Activated CD4-positive, alpha-beta T cell treated with anti-CD3 and anti-CD28 coated beads for 48 hours (primary cell): ENCODE measurements at regions not wholly inside any gene's neighbourhood (a gene's known extent, or its start where the extent isn't known, plus 50 kb on each side); places are given as distances from the start of the nearest gene placed in this dataset.
A peak's percentile ranks its signal among the peaks of the same experiment; 100 is the strongest.
"Not testable (repeated sequence)": the region's sequence is repeated elsewhere in the genome, so short reads cannot be mapped to it uniquely, and the experiment has no call there.

Experiments used
- DNase-seq: peaks from one replicate; pipeline ENCODE4 v3.0.0-alpha.2; 2020

GRCh38 chr7:131957338-131958020 lies 401.1 kb upstream of the PODXL start:
- no peak for DNase-seq

DNA sequence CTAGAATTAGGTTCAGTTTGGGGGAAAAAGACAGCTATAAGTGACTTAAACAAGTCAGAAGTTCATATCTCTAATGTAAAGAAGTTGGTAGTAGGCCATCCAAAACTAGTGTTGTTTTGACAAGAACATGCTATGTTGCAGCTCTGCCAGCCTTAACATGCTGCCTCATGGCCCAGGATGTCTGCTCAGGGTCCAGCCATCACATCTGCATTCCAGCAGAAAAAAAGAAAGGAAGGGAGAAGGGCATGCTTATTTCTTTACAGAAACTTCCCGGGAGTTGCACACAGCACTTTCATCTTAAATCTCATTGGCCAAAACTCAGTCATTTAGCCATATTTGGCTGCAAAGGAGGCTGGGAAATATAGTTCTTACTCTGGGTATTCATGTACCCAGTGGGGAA lies 400.4 kb upstream of the PODXL start:
- no peak for DNase-seq

DNA sequence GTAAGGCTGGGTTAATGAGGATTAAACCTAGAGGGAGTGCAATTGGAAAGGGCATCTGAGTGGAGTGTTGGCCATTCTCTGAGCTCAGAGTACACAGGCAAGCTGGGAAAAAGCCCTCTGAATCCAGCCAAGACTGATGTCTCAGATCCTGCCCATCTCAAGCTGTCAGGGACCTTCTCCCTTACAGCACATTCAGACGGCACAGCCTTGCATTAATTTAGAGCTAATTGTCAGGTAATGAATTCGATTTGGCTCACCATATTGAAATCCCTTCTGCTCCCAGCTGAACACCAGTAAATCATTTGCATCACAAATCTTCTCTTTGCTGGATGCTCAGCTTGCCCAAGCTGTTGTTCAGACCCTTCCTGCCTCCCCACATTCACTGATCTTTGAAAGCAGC lies 399.3 kb upstream of the PODXL start:
- no peak for DNase-seq

DNA sequence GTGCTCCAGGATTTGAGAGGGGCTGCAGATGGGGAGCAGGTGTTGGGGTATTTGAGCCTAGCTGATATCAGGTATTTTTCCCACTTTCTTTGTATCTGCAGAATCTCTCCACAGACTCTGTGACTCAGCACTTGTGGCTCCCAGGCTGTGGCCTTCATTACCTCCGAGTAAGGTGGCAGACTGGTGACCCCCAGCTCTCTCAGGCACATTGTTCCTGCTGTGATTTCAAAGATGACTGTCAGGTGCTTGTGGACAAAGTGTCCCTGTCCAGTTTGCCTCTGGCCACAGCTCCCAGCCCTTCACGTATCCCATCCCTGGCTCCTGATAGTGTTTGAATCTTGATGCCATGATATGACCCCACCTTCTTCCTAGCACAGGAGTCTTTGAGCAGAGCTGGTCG lies 396.8 kb upstream of the PODXL start:
- no peak for DNase-seq

DNA sequence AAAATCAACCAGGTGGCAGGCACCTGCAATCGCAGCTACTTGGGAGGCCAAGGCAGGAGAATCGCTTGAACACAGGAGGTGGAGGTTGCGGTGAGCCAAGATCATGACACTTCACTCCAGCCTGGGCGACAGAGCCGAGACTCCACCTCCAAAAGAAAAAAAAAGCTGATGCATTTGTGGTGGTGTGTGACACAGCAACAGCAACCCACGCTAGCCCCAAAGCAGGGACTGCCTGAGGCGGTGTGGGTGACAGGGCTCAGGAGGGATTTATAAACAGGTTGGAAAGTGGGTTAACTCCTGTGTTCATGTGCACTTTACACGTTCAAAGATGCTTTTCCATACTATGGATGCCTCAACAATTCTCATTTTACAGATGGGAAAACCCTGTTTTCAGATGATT lies 395.9 kb upstream of the PODXL start:
- DNase-seq = no peak

DNA sequence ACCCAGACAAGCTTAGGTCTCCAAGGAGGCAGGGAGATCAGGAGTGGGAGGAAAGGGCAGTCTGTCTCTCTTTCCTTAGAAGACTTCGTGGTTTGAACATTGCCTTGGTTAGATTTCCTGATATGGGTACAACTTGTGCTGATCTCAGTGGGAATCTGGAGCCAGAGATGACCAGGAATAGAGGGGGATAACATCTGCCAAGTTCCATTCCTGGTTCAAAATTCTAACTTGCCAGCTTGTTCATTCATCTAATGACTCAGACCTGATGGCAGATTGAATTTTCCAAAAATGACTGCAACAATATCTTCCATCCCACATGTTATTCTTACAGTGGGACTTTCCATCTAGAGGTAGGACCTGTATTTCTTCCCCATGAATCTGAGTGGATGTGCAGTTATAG lies 394.3 kb upstream of the PODXL start:
- no peak for DNase-seq

DNA sequence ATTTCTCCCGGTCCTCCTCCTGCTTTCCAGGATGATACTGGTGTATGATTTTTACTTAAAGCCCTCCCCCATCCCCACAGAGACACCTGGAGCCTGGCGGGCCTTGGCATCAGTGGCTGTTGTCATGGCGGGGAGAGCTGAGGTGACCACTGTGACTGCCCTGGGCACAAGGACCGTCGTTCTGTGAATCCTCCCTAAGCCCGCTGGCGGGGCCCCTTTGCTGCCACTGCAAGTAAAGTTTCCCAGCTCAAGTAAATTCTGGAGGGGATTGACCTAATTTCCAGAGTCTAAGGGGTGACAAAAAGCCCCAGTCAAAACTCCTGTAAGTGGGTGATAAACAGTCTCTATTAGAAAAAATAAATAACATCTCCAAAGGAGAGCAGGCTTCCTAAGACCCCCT lies 393.2 kb upstream of the PODXL start:
- no peak for DNase-seq

GRCh38 chr7:131948434-131949053 lies 392.1 kb upstream of the PODXL start:
- no peak for DNase-seq

GRCh38 chr7:131947661-131948060 lies 391.2 kb upstream of the PODXL start:
- no peak for DNase-seq

GRCh38 chr7:131945957-131946544 lies 389.6 kb upstream of the PODXL start:
- DNase-seq = no peak

DNA sequence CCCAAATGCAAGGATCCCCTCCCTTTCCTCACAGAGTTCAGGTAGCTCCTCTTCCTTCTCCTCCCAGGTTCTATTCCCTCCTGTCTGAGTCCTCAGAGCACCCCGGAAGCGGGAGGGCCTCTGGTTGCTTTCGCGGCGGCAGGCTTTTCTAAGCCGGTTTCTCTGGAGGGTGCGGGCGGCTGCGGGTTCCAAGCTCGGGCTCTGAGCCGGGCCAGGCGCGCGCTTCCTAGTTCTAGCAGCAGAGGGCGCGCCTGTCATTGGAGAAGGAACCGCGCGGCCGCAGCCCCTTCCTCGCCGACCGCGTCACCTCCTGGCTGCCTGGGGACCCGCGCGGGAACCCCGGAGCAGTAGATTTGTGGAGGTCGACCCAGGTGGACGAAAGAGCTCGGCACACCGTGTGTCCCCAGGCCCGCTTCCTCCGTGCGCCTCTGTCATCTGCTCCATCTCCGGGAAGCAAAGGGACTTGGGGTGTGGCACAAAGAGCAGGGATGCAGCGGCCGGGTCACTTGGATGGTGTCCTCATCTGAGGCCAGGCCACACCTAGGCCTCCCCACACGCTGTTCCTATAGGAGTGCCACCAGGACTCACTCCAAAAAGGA lies 389.0 kb upstream of the PODXL start:
- DNase-seq = peak; percentile 55

DNA sequence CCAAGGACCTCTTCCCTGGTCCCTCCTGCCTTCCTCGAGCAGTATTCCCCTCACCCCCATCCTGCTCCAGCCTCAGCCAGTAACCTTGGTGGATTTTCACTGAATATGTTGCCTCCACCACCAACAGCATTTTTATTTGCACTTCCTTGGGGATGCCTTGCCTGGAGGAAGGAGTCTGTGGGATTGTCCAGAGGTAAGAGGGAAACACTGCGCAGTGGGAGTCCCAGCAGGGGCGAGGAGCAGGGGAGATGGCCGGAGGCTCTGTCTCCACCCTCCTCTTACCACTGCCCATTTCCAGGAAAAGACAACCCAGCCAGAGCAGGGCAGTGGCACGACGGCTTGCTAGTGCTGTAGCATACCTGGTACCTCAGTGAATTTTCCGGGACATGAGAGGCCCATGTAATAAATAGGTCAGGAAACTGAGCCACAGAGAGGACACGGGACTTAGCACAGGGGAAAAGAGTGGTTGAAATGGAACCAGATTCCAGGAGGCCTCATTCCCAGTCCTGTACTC lies 388.2 kb upstream of the PODXL start:
- DNase-seq = no peak

DNA sequence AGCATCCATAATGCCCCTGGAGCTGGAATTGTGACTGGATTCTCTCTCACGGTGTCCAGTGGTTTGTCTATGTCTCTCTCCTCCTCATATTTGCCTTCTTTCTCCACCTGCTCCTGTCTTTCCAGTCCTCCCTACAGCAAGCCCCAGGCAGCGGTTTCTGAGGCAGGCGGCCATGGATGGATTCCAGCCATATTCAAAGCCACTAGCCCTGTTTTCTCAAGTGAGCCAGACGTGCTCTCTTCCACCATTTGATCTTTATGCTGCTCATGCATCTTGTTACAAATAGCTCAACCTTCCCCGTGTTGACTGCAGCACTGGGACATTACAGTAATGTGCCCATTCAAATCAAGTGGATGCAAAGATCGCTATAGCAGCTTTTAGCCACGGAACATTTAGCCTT lies 387.2 kb upstream of the PODXL start:
- DNase-seq = no peak

- no peak for DNase-seq
These were observed 386.8 kb upstream of the PODXL start for GRCh38 chr7:131943211-131943610.

GRCh38 chr7:131942287-131943150 lies 386.1 kb upstream of the PODXL start:
- no peak for DNase-seq

GRCh38 chr7:131941291-131941690 lies 384.9 kb upstream of the PODXL start:
- DNase-seq = no peak

GRCh38 chr7:131940621-131941165 lies 384.3 kb upstream of the PODXL start:
- no peak for DNase-seq

GRCh38 chr7:131938788-131939187 lies 382.4 kb upstream of the PODXL start:
- DNase-seq = not testable (repeated sequence)

DNA sequence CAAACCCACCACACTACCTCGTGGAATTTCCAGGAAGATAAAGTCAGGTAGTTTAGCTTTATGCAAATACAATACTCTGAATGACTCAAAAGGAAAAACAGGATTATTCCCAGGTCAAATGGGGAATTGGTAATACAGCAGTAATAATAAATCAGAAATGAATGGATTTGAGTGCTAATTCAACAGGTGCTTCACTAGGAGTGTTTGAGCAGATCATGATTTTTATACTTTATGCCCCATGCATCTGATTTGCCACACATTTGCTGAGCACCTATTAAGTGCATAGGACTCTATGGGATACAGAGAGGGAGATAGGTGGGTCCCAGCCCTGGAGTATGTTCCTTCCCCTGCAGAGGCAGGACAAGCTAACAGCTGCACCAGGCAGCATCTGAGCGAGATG lies 381.4 kb upstream of the PODXL start:
- DNase-seq = no peak

DNA sequence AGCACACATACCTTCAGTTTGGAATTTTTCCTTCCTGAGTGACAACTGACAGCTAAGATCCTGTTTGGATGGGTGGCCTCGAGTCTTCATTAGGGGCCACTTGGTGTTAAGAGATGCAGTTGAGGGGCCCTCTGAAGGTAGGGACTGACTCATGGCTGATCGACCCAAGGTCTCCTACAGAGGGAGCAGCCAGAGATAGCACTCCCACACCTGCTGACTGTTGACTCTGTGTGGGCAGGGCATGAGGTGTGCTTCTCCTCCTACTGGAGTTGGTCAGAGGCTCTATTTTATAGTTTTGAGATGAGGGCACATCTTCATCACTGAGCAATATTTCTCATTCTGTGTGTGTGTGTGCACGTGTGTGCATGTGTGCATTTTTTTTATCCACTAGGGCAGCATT lies 378.8 kb upstream of the PODXL start:
- no peak for DNase-seq

GRCh38 chr7:131934452-131934851 lies 378.0 kb upstream of the PODXL start:
- DNase-seq = no peak

- no peak for DNase-seq
These were observed 377.4 kb upstream of the PODXL start for GRCh38 chr7:131933751-131934289.
